Hepatocyte (in vitro differentiated cells): ENCODE measurements at regions not wholly inside any gene's neighbourhood (a gene's known extent, or its start where the extent isn't known, plus 50 kb on each side); places are given as distances from the start of the nearest gene placed in this dataset.

Experiments
- EZH2 ChIP-seq: fragments of 200-600 bp; sonication (generic); IDR thresholded peaks from 2 replicates; pipeline ENCODE4 v1.6.1; 2016; ENCODE audit warnings: antibody characterized with exemption, mild to moderate bottlenecking, borderline replicate concordance
- EZH2phosphoT487 ChIP-seq: fragments of 200-600 bp; sonication (generic); IDR thresholded peaks from one replicate; pipeline ENCODE4 v1.6.1; 2018; ENCODE audit warnings: antibody characterized with exemption, mild to moderate bottlenecking, low read depth, moderate library complexity; ENCODE audit not compliant: unreplicated experiment, severe bottlenecking
- TF ChIP-seq, protein P1 (sequence below): fragments of 200-600 bp; sonication (generic); IDR thresholded peaks from 2 replicates; pipeline ENCODE4 v1.5.1; 2016; ENCODE audit warnings: antibody characterized with exemption, mild to moderate bottlenecking; ENCODE audit not compliant: poor library complexity

DNA sequence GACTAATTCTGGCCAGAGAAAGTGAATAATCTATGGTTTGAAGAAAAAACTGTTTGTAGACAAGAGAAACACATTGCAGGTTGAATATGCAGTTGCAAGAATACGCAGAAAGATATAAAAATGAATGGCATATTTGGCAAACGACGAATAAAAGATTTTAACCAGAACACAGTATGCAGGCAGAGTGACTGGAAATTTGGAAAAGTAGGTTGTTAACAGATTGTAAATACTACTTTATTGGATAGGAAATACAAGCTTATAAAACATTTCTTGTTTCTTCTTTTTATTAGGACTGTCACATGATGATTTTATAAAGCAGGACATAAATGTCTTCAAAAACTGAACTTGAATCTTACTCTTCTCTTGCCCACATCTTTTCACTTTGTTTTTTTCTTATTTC is 573.3 kb upstream of the PBX1 start:
- TF ChIP-seq, protein P1, sequence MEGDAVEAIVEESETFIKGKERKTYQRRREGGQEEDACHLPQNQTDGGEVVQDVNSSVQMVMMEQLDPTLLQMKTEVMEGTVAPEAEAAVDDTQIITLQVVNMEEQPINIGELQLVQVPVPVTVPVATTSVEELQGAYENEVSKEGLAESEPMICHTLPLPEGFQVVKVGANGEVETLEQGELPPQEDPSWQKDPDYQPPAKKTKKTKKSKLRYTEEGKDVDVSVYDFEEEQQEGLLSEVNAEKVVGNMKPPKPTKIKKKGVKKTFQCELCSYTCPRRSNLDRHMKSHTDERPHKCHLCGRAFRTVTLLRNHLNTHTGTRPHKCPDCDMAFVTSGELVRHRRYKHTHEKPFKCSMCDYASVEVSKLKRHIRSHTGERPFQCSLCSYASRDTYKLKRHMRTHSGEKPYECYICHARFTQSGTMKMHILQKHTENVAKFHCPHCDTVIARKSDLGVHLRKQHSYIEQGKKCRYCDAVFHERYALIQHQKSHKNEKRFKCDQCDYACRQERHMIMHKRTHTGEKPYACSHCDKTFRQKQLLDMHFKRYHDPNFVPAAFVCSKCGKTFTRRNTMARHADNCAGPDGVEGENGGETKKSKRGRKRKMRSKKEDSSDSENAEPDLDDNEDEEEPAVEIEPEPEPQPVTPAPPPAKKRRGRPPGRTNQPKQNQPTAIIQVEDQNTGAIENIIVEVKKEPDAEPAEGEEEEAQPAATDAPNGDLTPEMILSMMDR: no peak
- TF ChIP-seq EZH2: no peak
- TF ChIP-seq EZH2phosphoT487: peak; percentile 61
